Subcutaneous abdominal adipose tissue (tissue), 5 donors: ENCODE measurements at regions not wholly inside any gene's neighbourhood (a gene's known extent, or its start where the extent isn't known, plus 50 kb on each side); places are given as distances from the start of the nearest gene placed in this dataset.
"Not testable (repeated sequence)": the region's sequence is repeated elsewhere in the genome, so short reads cannot be mapped to it uniquely, and the experiment has no call there.

Experiments used
- H3K27ac ChIP-seq: one replicate; pipeline ENCODE4 v1.7.0; 2013; ENCODE audit warnings: low read depth, mild to moderate bottlenecking, inconsistent platforms, low read length, moderate library complexity
- H3K27me3 ChIP-seq, 5 donors: one replicate each; pipeline ENCODE4 v1.7.0; 2013; ENCODE audit warnings: low read length in 5 of 5, inconsistent platforms in 1 of 5; ENCODE audit not compliant: control insufficient read depth in 5 of 5, insufficient read depth in 4 of 5
- H3K36me3 ChIP-seq, 5 donors: one replicate each; pipeline ENCODE4 v1.7.0; 2013; ENCODE audit warnings: low read length in 5 of 5; ENCODE audit not compliant: control insufficient read depth in 5 of 5, insufficient read depth in 5 of 5
- H3K4me1 ChIP-seq, 5 donors: one replicate each; pipeline ENCODE4 v1.7.0; 2013; ENCODE audit warnings: low read length in 5 of 5, mild to moderate bottlenecking in 3 of 5, moderate library complexity in 1 of 5; ENCODE audit not compliant: control insufficient read depth in 5 of 5, insufficient read depth in 5 of 5
- H3K4me3 ChIP-seq, 5 donors: one replicate each; pipeline ENCODE4 v1.7.0; 2013; ENCODE audit warnings: low read length in 5 of 5, low read depth in 1 of 5
- H3K9ac ChIP-seq, 5 donors: one replicate each; pipeline ENCODE4 v1.7.0; 2013; ENCODE audit warnings: low read length in 5 of 5, mild to moderate bottlenecking in 4 of 5, moderate library complexity in 3 of 5
- H3K9me3 ChIP-seq, 5 donors: one replicate each; pipeline ENCODE4 v1.7.0; 2013; ENCODE audit warnings: low read length in 5 of 5; ENCODE audit not compliant: control insufficient read depth in 5 of 5
- donor health status: healthy.
- donor health status: healthy.
- donor health status: healthy.
- donor health status: healthy.
- donor health status: healthy.

DNA sequence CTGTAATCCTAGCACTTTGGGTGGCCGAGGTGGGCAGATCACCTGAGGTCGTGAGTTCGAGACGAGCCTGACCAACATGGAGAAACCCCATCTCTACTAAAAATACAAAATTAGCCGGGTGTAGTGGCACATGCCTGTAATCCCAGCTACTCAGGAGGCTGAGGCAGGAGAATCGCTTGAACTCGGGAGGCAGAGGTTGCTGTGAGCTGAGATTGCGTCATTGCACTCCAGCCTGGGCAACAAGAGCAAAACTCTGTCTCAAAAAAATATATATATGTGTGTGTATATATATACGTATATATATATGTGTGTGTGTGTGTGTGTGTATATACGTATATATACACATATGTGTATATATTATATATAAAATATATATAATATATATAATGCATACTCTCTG, 220.8 kb upstream of the DTNBP1 start:
- H3K9ac ChIP-seq, H3K36me3 ChIP-seq, H3K9me3 ChIP-seq, H3K27me3 ChIP-seq, H3K4me3 ChIP-seq, H3K27ac ChIP-seq: not testable (repeated sequence)
- peaks cover 0 to 50% (median 28%) of the 10 kb centered on the region in 5 donors for H3K4me1 ChIP-seq

DNA sequence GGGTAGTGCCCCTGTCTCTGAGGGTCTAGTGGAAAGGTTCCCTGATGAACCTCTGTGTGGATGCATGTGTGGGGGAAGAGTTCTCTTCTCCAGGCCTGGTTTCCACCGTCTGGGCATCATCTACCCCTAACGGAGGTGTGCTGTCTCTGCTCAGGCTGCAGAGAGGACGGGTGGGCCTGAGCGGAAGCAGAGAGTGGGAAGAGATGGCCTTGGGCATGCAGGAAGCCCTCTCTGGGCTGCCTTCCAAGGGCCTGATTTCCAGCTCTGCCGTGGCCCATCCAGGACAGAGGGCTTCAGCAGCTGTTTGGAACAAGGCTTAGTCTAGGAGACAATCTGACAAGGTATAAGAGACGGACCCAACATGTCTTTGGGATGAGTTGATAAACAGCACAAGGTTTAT, 220.1 kb upstream of the DTNBP1 start:
- Histone ChIP-seq H3K9ac (no peak overlapping the region), H3K27ac (no peak overlapping the region), H3K36me3 (no peaks in the 10 kb centered on the region), H3K4me1 (peaks cover 0 to 45% (median 23%) of the 10 kb centered on the region in 5 donors), H3K27me3 (no peaks in the 10 kb centered on the region), H3K4me3 (no peak overlapping the region), H3K9me3 (no peaks in the 10 kb centered on the region)

DNA sequence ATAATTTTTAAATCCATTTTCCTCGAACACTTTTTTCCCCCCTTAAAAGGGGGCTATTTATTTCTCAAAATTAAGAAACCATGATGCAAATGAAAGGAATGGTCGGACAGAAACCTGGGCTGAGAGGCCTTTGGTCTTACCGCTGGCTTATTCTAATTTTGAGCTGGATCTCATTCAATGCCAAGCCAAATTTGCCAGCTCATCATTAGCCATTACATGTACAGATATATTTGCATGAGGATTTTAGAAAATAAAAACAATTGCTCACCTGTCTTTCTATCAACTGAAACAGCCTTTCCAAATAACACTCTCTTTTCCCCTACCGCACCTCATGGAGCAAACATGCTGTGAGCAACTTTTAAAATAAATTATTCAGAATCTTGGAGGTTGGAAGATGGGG, 219.5 kb upstream of the DTNBP1 start:
- H3K4me1 ChIP-seq, result peaks cover 0 to 40% (median 20%) of the 10 kb centered on the region in 5 donors
- no peaks in the 10 kb centered on the region for H3K27me3 ChIP-seq
- no peaks in the 10 kb centered on the region for H3K36me3 ChIP-seq
- H3K27ac ChIP-seq, result no peak overlapping the region
- H3K9me3 ChIP-seq, result no peaks in the 10 kb centered on the region
- no peak overlapping the region for H3K4me3 ChIP-seq
- no peak overlapping the region for H3K9ac ChIP-seq

DNA sequence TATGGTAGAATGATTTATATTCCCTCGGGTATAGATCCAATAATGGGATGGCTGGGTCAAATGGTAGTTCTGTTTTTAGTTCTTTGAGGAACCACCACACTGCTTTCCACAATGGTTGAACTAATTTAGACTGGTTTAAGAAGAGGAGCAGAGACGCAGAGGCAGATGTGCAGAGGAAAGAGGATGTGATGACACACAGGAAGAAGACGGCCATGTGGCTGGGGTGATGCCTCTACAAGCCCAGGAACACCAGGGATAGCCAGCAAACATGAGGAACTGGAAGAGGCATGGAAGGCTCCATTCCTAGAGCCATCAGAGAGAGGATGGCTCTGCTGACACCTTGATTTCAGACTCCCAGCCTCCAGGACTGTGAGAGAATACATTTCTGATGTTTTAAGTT, 218.3 kb upstream of the DTNBP1 start:
- Histone ChIP-seq H3K36me3 (no peaks in the 10 kb centered on the region), H3K9ac (no peak overlapping the region), H3K4me3 (no peak overlapping the region), H3K4me1 (peaks cover 0 to 36% (median 19%) of the 10 kb centered on the region in 5 donors), H3K27me3 (no peaks in the 10 kb centered on the region), H3K9me3 (no peaks in the 10 kb centered on the region), H3K27ac (peak overlapping the region; percentile 60)

DNA sequence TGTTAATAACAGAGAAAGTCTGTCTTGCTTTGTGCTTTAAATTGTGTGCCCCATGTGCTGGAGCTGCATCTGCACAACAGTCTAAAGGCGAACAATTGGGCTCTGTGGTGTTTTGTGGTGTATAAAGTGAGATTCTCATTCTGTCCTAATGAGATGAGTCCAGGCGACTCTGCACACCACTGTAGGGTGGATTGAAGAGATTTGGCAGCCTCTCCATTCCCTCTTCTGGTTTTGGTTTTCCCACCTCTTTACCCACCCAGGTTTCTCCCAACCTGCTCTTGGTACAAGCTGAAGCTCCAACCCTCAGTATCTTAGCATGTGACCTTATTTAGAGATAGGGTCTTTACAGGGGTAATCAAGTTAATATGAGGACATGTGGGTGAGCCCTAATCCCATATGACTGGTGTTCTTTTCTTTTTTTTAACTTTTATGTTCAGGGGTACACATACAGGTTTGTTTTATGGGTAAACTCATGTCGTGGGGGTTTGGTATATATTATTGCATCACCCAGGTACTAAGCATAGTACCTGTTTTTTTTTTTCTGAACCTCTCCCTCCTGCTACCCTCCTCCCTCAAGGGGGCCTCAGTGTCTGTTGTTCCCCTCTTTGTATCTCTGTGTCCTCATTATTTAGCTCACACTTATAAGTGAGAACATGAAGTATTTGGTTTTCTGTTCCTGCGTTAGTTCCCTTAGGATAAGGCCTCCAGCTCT, 217.6 kb upstream of the DTNBP1 start:
- peak overlapping the region; percentile 60 for H3K27ac ChIP-seq
- no peak overlapping the region for H3K4me3 ChIP-seq
- H3K9ac ChIP-seq, result no peak overlapping the region
- H3K4me1 ChIP-seq, result peaks cover 0 to 36% (median 19%) of the 10 kb centered on the region in 5 donors
- no peaks in the 10 kb centered on the region for H3K27me3 ChIP-seq
- H3K9me3 ChIP-seq, result no peaks in the 10 kb centered on the region
- no peaks in the 10 kb centered on the region for H3K36me3 ChIP-seq

DNA sequence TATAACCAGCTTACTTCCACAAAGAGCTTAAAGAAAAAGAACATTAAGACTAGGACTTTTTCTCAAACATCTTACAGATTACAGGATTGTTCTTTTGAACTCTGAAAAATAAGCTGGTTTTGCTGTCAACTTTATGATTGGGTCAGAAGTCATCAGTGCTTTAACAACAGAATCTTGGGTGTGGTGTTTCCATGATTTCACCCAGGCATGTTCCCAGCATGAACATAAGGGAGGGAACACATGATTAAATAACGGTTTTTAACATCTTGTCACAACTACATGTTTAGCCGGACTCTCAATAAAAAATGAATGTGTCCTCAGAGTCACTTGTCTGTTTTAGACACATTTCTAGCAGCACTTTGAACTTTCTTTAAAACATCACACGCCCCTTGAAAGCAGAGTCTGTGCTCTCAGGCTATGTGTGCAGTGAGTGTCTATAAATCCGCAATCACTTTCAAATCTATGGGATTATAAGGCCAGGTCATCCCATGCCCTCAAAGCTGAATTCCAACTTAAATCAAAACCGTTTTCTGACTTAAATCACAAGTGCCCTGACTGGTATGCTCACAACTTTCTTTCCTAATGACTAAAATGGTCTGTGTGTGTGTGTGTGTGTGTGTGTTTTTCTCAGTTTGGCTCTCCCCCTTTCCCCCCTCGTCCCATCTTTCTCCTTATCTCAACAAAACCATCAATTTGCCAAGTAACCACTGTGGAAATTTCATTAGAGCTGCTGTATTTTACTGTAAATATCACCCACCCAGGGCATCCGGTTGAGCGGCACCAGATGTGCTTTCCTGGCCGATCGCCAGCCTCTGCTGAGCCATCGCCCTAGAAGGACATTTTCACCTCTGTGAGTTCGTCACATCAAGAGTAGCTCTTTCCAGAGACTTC, 216.8 kb upstream of the DTNBP1 start:
- Histone ChIP-seq H3K9me3 (no peaks in the 10 kb centered on the region), H3K36me3 (no peaks in the 10 kb centered on the region), H3K4me3 (peak overlapping the region in 1 of 5 donors; percentile 20), H3K27me3 (no peaks in the 10 kb centered on the region), H3K4me1 (peaks cover 0 to 36% (median 19%) of the 10 kb centered on the region in 5 donors), H3K9ac (no peak overlapping the region), H3K27ac (peak overlapping the region; percentile 60)

DNA sequence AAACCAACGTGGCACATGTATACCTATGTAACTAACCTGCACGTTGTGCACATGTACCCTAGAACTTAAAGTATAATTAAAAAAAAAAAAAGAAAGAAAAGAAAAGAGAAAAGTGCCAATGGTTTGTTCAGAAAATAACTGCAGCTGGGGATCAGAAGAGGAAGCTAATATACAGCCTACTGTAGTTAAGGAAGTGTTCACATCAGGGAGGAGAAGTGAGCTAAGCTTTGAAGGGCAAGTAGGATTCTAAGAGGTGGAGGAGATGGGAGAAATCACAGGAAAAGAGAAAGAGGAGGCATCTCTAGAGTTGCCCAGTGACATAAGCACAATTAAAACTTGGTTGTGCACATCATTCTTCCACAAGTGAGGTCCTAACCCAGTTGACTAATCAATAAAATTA, 214.4 kb upstream of the DTNBP1 start:
- no peaks in the 10 kb centered on the region for H3K36me3 ChIP-seq
- H3K9me3 ChIP-seq, result no peaks in the 10 kb centered on the region
- H3K27me3 ChIP-seq, result no peaks in the 10 kb centered on the region
- no peak overlapping the region for H3K4me3 ChIP-seq
- H3K4me1 ChIP-seq, result peaks cover 0 to 28% (median 17%) of the 10 kb centered on the region in 5 donors
- no peak overlapping the region for H3K9ac ChIP-seq
- no peak overlapping the region for H3K27ac ChIP-seq

DNA sequence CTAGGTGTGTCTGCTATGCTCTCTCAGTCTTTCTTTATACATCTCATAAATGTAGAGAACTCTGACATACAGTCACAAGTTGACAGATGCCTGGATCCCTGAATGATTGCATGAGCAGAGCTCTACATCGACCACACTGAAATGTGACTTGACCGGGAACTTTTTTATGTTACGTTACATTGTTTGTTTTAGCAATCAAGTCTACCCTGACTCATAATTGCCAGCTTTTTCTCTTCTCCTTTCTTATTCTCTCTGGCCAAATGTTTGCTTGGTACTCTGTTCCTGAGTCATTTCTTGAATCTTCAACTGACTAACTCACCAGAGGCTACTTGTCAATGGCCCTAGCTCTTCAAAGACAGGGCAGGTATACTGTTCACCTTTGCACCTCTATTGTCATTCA, 213.6 kb upstream of the DTNBP1 start:
- H3K27ac ChIP-seq, result no peak overlapping the region
- H3K36me3 ChIP-seq, result no peaks in the 10 kb centered on the region
- H3K4me3 ChIP-seq, result no peak overlapping the region
- H3K27me3 ChIP-seq, result no peaks in the 10 kb centered on the region
- H3K9ac ChIP-seq, result no peak overlapping the region
- H3K4me1 ChIP-seq, result peaks cover 0 to 25% (median 20%) of the 10 kb centered on the region in 5 donors
- H3K9me3 ChIP-seq, result no peaks in the 10 kb centered on the region

DNA sequence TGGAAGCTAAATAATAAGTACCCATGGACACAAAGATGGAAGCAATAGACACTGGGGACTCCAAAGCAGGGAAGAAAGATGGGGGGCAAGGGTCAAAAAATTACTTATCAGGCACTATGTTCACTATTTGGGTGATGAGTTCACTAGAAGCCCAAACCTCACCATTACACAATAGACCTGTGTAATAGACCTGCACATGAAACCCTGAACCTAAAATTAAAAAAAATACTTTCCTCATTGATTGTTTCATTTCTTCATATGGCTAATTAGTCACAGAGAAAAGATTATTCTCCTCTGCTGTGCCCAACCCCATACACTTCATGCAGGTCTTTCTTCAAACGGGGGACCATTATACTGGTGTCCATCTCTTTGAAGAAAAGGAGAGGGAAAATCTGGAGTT, 213.0 kb upstream of the DTNBP1 start:
- H3K36me3 ChIP-seq, result no peaks in the 10 kb centered on the region
- no peak overlapping the region for H3K9ac ChIP-seq
- H3K27me3 ChIP-seq, result no peaks in the 10 kb centered on the region
- no peak overlapping the region for H3K27ac ChIP-seq
- no peak overlapping the region for H3K4me3 ChIP-seq
- peaks cover 0 to 30% (median 23%) of the 10 kb centered on the region in 5 donors for H3K4me1 ChIP-seq
- H3K9me3 ChIP-seq, result no peaks in the 10 kb centered on the region

DNA sequence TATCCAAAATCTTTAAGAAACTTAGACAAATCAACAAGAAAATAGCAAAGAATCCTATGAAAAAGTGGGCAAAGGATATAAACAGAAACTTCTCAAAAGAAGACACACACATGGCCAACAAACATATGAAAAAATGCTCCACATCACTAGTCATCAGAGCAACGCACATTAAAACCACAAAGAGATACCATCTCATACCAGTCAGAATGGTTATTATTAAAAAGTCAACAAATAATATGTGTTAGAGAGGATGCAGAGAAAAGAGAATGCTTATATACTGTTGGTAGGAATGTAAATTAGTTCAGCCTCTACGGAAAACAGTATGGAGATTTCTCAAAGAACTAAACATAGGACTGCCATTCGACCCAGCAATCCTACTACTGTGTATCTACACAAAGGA, 212.0 kb upstream of the DTNBP1 start:
- H3K27me3 ChIP-seq, result no peaks in the 10 kb centered on the region
- H3K9ac ChIP-seq, result no peak overlapping the region
- no peaks in the 10 kb centered on the region for H3K36me3 ChIP-seq
- no peak overlapping the region for H3K4me3 ChIP-seq
- H3K27ac ChIP-seq, result no peak overlapping the region
- H3K9me3 ChIP-seq, result no peaks in the 10 kb centered on the region
- H3K4me1 ChIP-seq, result peaks cover 0 to 30% (median 24%) of the 10 kb centered on the region in 5 donors
